ENCODE measurements at regions not wholly inside any gene's neighbourhood (a gene's known extent, or its start where the extent isn't known, plus 50 kb on each side); places are given as distances from the start of the nearest gene placed in this dataset.

GRCh38 chr12:115233891-115234543 is 550.0 kb upstream of the TBX3 start:
- no peak for DNase-seq

GRCh38 chr12:115232455-115233156 is 548.6 kb upstream of the TBX3 start:
- DNase-seq, result no peak

- no peak for DNase-seq
Measured at GRCh38 chr12:115230606-115231005, 546.6 kb upstream of the TBX3 start.

- DNase-seq, result no peak
Measured at GRCh38 chr12:115229517-115229916, 545.5 kb upstream of the TBX3 start.

- no peak for DNase-seq
Measured at GRCh38 chr12:115228434-115228833, 544.5 kb upstream of the TBX3 start.

- DNase-seq, result no peak
Measured at GRCh38 chr12:115227137-115227615, 543.2 kb upstream of the TBX3 start.

- DNase-seq, result no peak
Measured at GRCh38 chr12:115225845-115226244, 541.9 kb upstream of the TBX3 start.

- no peak for DNase-seq
Measured at GRCh38 chr12:115223991-115224390, 540.0 kb upstream of the TBX3 start.

- no peak for DNase-seq
Measured at GRCh38 chr12:115223322-115223721, 539.3 kb upstream of the TBX3 start.

GRCh38 chr12:115222220-115222619 is 538.2 kb upstream of the TBX3 start:
- DNase-seq, result no peak

- no peak for DNase-seq
Measured at GRCh38 chr12:115216301-115216700, 532.3 kb upstream of the TBX3 start.

GRCh38 chr12:115215544-115215943 is 531.6 kb upstream of the TBX3 start:
- DNase-seq, result no peak

- DNase-seq, result no peak
Measured at GRCh38 chr12:115213538-115214016, 529.6 kb upstream of the TBX3 start.

- no peak for DNase-seq
Measured at GRCh38 chr12:115213118-115213517, 529.1 kb upstream of the TBX3 start.

- no peak for DNase-seq
Measured at GRCh38 chr12:115212356-115212755, 528.4 kb upstream of the TBX3 start.

GRCh38 chr12:115210533-115211252 is 526.7 kb upstream of the TBX3 start:
- no peak for DNase-seq

GRCh38 chr12:115209230-115209629 is 525.3 kb upstream of the TBX3 start:
- no peak for DNase-seq

- DNase-seq, result no peak
Measured at GRCh38 chr12:115208098-115208497, 524.1 kb upstream of the TBX3 start.

- DNase-seq, result no peak
Measured at GRCh38 chr12:115207216-115207915, 523.4 kb upstream of the TBX3 start.

GRCh38 chr12:115206801-115207200 is 522.8 kb upstream of the TBX3 start:
- DNase-seq, result no peak

GRCh38 chr12:115205755-115206308 is 521.9 kb upstream of the TBX3 start:
- no peak for DNase-seq

- DNase-seq, result no peak
Measured at GRCh38 chr12:115204957-115205754, 521.2 kb upstream of the TBX3 start.

Data from SHP77 treated with DMSO at 0.1 percent for 48 hours (cell line).